HL-60 (cell line): ENCODE measurements at regions not wholly inside any gene's neighbourhood (a gene's known extent, or its start where the extent isn't known, plus 50 kb on each side); places are given as distances from the start of the nearest gene placed in this dataset.

Source experiments
- DNase-seq, 2 experiments: peaks; one replicate each; pipeline ENCODE4 v3.0.0-alpha.2; 2010 to 2020; ENCODE audit warnings: low read depth in 1 of 2, low spot score in 1 of 2
- H3K27ac ChIP-seq: fragments of 250-450 bp; sonication (Bioruptor Pico); replicated peaks from 2 replicates; pipeline ENCODE4 v1.5.1; 2020; ENCODE audit warnings: mild to moderate bottlenecking, moderate library complexity
- H3K27me3 ChIP-seq: fragments of 250-450 bp; sonication (Bioruptor Pico); 2 replicates; pipeline ENCODE4 v1.5.1; 2021; ENCODE audit warnings: mild to moderate bottlenecking, moderate library complexity; ENCODE audit not compliant: insufficient read depth, poor library complexity, severe bottlenecking
- H3K4me3 ChIP-seq: replicated peaks from 2 replicates; pipeline ENCODE4 v1.5.1; 2011; ENCODE audit warnings: mild to moderate bottlenecking, control low read depth, low read length; ENCODE audit not compliant: insufficient read depth
- CTCF ChIP-seq: IDR thresholded peaks from one replicate; pipeline ENCODE4 v1.5.1; 2011; ENCODE audit warnings: low read length, control low read depth, inconsistent platforms; ENCODE audit not compliant: insufficient read depth
- GABPA ChIP-seq: IDR thresholded peaks from 2 replicates; pipeline ENCODE4 v1.6.1; 2012; ENCODE audit warnings: low read depth
- POLR2AphosphoS5 ChIP-seq: IDR thresholded peaks from 2 replicates; pipeline ENCODE4 v1.6.1; 2012; ENCODE audit warnings: low read depth
- REST ChIP-seq: IDR thresholded peaks from 2 replicates; pipeline ENCODE4 v1.6.1; 2012; ENCODE audit warnings: low read depth; ENCODE audit not compliant: insufficient replicate concordance
- SPI1 ChIP-seq: IDR thresholded peaks from 2 replicates; pipeline ENCODE4 v1.6.1; 2012; ENCODE audit warnings: low read depth, mild to moderate bottlenecking, borderline replicate concordance

GRCh38 chr4:135385830-135386581 lies 1184.4 kb upstream of the PABPC4L start:
- DNase-seq: no peak
- TF ChIP-seq GABPA (no peak), CTCF (no peak), SPI1 (no peak), REST (no peak), POLR2AphosphoS5 (no peak)
- no peaks in the 10 kb centered on the region for H3K27me3 ChIP-seq
- H3K4me3 ChIP-seq: no peak overlapping the region
- no peak overlapping the region for H3K27ac ChIP-seq

- TF ChIP-seq GABPA: no peak
- TF ChIP-seq SPI1: no peak
- no peak for TF ChIP-seq POLR2AphosphoS5
- TF ChIP-seq REST: no peak
- no peak for TF ChIP-seq CTCF
- Histone ChIP-seq H3K27me3 (no peaks in the 10 kb centered on the region), H3K4me3 (no peak overlapping the region), H3K27ac (no peak overlapping the region)
- DNase-seq: no peak
Observed at GRCh38 chr4:135383356-135384288, 1182.0 kb upstream of the PABPC4L start.

GRCh38 chr4:135382280-135382959 lies 1180.8 kb upstream of the PABPC4L start:
- no peak for DNase-seq
- no peak overlapping the region for H3K4me3 ChIP-seq

More at GRCh38 chr4:135382280-135382959, 1180.8 kb upstream of the PABPC4L start:
- TF ChIP-seq REST (no peak), SPI1 (no peak), CTCF (no peak), POLR2AphosphoS5 (no peak), GABPA (no peak)
- H3K27ac ChIP-seq: no peak overlapping the region
- H3K27me3 ChIP-seq: no peaks in the 10 kb centered on the region
